Fibroblast of lung (primary cell): ENCODE measurements at regions not wholly inside any gene's neighbourhood (a gene's known extent, or its start where the extent isn't known, plus 50 kb on each side); places are given as distances from the start of the nearest gene placed in this dataset.

ENCODE experiments used
- CTCF ChIP-seq, 2 donors: IDR thresholded peaks in 1 of 2; conservative IDR thresholded peaks in 1 of 2; 1 replicate in 1 of 2; 2 replicates in 1 of 2; pipeline ENCODE4 v1.5.1; 2011 to 2012; ENCODE audit warnings: low read length in 2 of 2, control low read depth in 1 of 2, inconsistent platforms in 1 of 2, low read depth in 1 of 2, mild to moderate bottlenecking in 1 of 2
- EZH2 ChIP-seq: IDR thresholded peaks from 2 replicates; pipeline ENCODE4 v1.5.1; 2012; ENCODE audit warnings: low read length, control low read depth, mild to moderate bottlenecking; ENCODE audit errors: missing control alignments

GRCh38 chr3:72279068-72279604 is 494.2 kb upstream of the PROK2 start:
- TF ChIP-seq CTCF (conservative IDR thresholded peaks at IDR 0.05 in 1 of 2, IDR thresholded peaks at IDR 0.05 in 1 of 2; ENCODE audit: low read depth in 1 of 2, low read length in 2 of 2) (no peak), EZH2 (no peak)
